ENCODE measurements at regions not wholly inside any gene's neighbourhood (a gene's known extent, or its start where the extent isn't known, plus 50 kb on each side); places are given as distances from the start of the nearest gene placed in this dataset.

GRCh38 chr16:51017969-51018368, 133.1 kb downstream of the SALL1 start:
- H3K9me3 Mint-ChIP-seq = peaks cover 4% of the 10 kb centered on the region; the same call in 1 of the 2 replicates
- peaks cover 2% of the 10 kb centered on the region for H3K27me3 Mint-ChIP-seq (ENCODE audit: insufficient read depth)
- H3K27ac Mint-ChIP-seq = no peak overlapping the region
- no peak overlapping the region for H3K4me3 Mint-ChIP-seq
- no peaks in the 10 kb centered on the region for H3K36me3 Mint-ChIP-seq (ENCODE audit: low read depth)
- no peak for TF ChIP-seq CTCF (IDR thresholded peaks at IDR 0.05)
- no peaks in the 10 kb centered on the region for H3K4me1 Mint-ChIP-seq (ENCODE audit: low read depth)
- no peak for DNase-seq

- no peaks in the 10 kb centered on the region; the same call in 1 of the 2 replicates for H3K27me3 Mint-ChIP-seq (ENCODE audit: insufficient read depth)
- no peaks in the 10 kb centered on the region for H3K4me1 Mint-ChIP-seq (ENCODE audit: low read depth)
- H3K9me3 Mint-ChIP-seq = peaks cover 8% of the 10 kb centered on the region
- H3K36me3 Mint-ChIP-seq (ENCODE audit: low read depth) = no peaks in the 10 kb centered on the region
- TF ChIP-seq CTCF (IDR thresholded peaks at IDR 0.05) = no peak
- DNase-seq = no peak
- no peak overlapping the region for H3K27ac Mint-ChIP-seq
- no peak overlapping the region for H3K4me3 Mint-ChIP-seq
Measured at GRCh38 chr16:51012396-51012795, 138.7 kb downstream of the SALL1 start.

GRCh38 chr16:51010817-51011216, 140.3 kb downstream of the SALL1 start:
- Mint-ChIP-seq H3K27me3 (ENCODE audit: insufficient read depth) (peaks cover under 1% of the 10 kb centered on the region; the same call in 1 of the 2 replicates), H3K4me3 (no peak overlapping the region), H3K9me3 (peaks cover 13% of the 10 kb centered on the region), H3K4me1 (ENCODE audit: low read depth) (no peaks in the 10 kb centered on the region), H3K27ac (no peak overlapping the region), H3K36me3 (ENCODE audit: low read depth) (0 out of 2 replicates have a peak, but pooled peaks cover 2% of the 10 kb centered on the region)
- DNase-seq = no peak
- no peak for TF ChIP-seq CTCF (IDR thresholded peaks at IDR 0.05)

GRCh38 chr16:51009813-51010212, 141.3 kb downstream of the SALL1 start:
- Mint-ChIP-seq H3K36me3 (ENCODE audit: low read depth) (0 out of 2 replicates have a peak, but pooled peaks cover 6% of the 10 kb centered on the region), H3K27me3 (ENCODE audit: insufficient read depth) (peaks cover 8% of the 10 kb centered on the region; the same call in 1 of the 2 replicates), H3K9me3 (peaks cover 19% of the 10 kb centered on the region), H3K27ac (no peak overlapping the region), H3K4me1 (ENCODE audit: low read depth) (no peaks in the 10 kb centered on the region), H3K4me3 (no peak overlapping the region)
- no peak for TF ChIP-seq CTCF (IDR thresholded peaks at IDR 0.05)
- DNase-seq = no peak

- TF ChIP-seq CTCF (IDR thresholded peaks at IDR 0.05) = no peak
- DNase-seq = no peak
- peaks cover 23% of the 10 kb centered on the region for H3K9me3 Mint-ChIP-seq
- 0 out of 2 replicates have a peak, but pooled peaks cover 6% of the 10 kb centered on the region for H3K36me3 Mint-ChIP-seq (ENCODE audit: low read depth)
- no peak overlapping the region for H3K4me3 Mint-ChIP-seq
- H3K27ac Mint-ChIP-seq = no peak overlapping the region
- no peaks in the 10 kb centered on the region for H3K4me1 Mint-ChIP-seq (ENCODE audit: low read depth)
- H3K27me3 Mint-ChIP-seq (ENCODE audit: insufficient read depth) = peaks cover 8% of the 10 kb centered on the region; the same call in 1 of the 2 replicates
Measured at GRCh38 chr16:51009359-51009758, 141.7 kb downstream of the SALL1 start.

- no peak for TF ChIP-seq CTCF (IDR thresholded peaks at IDR 0.05)
- Mint-ChIP-seq H3K4me3 (no peak overlapping the region), H3K4me1 (ENCODE audit: low read depth) (no peaks in the 10 kb centered on the region), H3K9me3 (peaks cover 23% of the 10 kb centered on the region), H3K36me3 (ENCODE audit: low read depth) (0 out of 2 replicates have a peak, but pooled peaks cover 6% of the 10 kb centered on the region), H3K27ac (no peak overlapping the region), H3K27me3 (ENCODE audit: insufficient read depth) (peaks cover 8% of the 10 kb centered on the region; the same call in 1 of the 2 replicates)
- DNase-seq = no peak
Measured at GRCh38 chr16:51008607-51009006, 142.5 kb downstream of the SALL1 start.

Data from HFFc6 (cell line).